SKM-1 (cell line): ENCODE measurements at regions not wholly inside any gene's neighbourhood (a gene's known extent, or its start where the extent isn't known, plus 50 kb on each side); places are given as distances from the start of the nearest gene placed in this dataset.

ENCODE experiments used
- DNase-seq: peaks from one replicate; lab custom pipeline; 2025; ENCODE audit not compliant: unreplicated experiment; lab: John Stamatoyannopoulos, UW

- no peak for DNase-seq
Observed at GRCh38 chr3:76063019-76063418, 277.7 kb upstream of the ZNF717 start.

- no peak for DNase-seq
Observed at GRCh38 chr3:76063811-76064210, 278.5 kb upstream of the ZNF717 start.

- DNase-seq, result no peak
Observed at GRCh38 chr3:76065964-76066363, 280.6 kb upstream of the ZNF717 start.

GRCh38 chr3:76078101-76078500, 292.8 kb upstream of the ZNF717 start:
- no peak for DNase-seq

GRCh38 chr3:76083992-76084391, 298.6 kb upstream of the ZNF717 start:
- no peak for DNase-seq

- no peak for DNase-seq
Observed at GRCh38 chr3:76096036-76096435, 310.7 kb upstream of the ZNF717 start.

- no peak for DNase-seq
Observed at GRCh38 chr3:76096836-76097588, 311.7 kb upstream of the ZNF717 start.

GRCh38 chr3:76097589-76097969, 312.2 kb upstream of the ZNF717 start:
- no peak for DNase-seq

- no peak for DNase-seq
Observed at GRCh38 chr3:76099956-76100355, 314.6 kb upstream of the ZNF717 start.

GRCh38 chr3:76107935-76108570, 322.7 kb upstream of the ZNF717 start:
- DNase-seq, result peak; percentile 4

GRCh38 chr3:76111808-76112207, 326.5 kb upstream of the ZNF717 start:
- no peak for DNase-seq

- DNase-seq, result no peak
Observed at GRCh38 chr3:76122007-76122406, 336.7 kb upstream of the ZNF717 start.

- DNase-seq, result no peak
Observed at GRCh38 chr3:76129441-76129840, 344.1 kb upstream of the ZNF717 start.

GRCh38 chr3:76131396-76132153, 346.2 kb upstream of the ZNF717 start:
- DNase-seq, result no peak

GRCh38 chr3:76132154-76132470, 346.8 kb upstream of the ZNF717 start:
- no peak for DNase-seq

- no peak for DNase-seq
Observed at GRCh38 chr3:76134166-76134565, 348.8 kb upstream of the ZNF717 start.

GRCh38 chr3:76138921-76139320, 353.6 kb upstream of the ZNF717 start:
- no peak for DNase-seq

GRCh38 chr3:76147846-76148245, 362.5 kb upstream of the ZNF717 start:
- DNase-seq, result no peak

GRCh38 chr3:76152028-76152427, 366.7 kb upstream of the ZNF717 start:
- DNase-seq, result no peak

- no peak for DNase-seq
Observed at GRCh38 chr3:76161856-76162255, 376.5 kb upstream of the ZNF717 start.

GRCh38 chr3:76171647-76172046, 386.3 kb upstream of the ZNF717 start:
- no peak for DNase-seq

GRCh38 chr3:76177610-76178009, 392.3 kb upstream of the ZNF717 start:
- no peak for DNase-seq
